Vagina (tissue), 2 donors: ENCODE measurements at regions not wholly inside any gene's neighbourhood (a gene's known extent, or its start where the extent isn't known, plus 50 kb on each side); places are given as distances from the start of the nearest gene placed in this dataset.

Experiments used
- CTCF ChIP-seq, 3 experiments: fragments of 450-650 bp in 2 of 3; fragments of 200-600 bp in 1 of 3; sonication (generic) in 1 of 3; IDR thresholded peaks; one replicate each; pipeline ENCODE4 v1.5.1; 2017 to 2019; ENCODE audit warnings: antibody characterized with exemption in 3 of 3, mild to moderate bottlenecking in 2 of 3, moderate library complexity in 2 of 3
- POLR2A ChIP-seq, 2 donors: fragments of 450-650 bp; IDR thresholded peaks; one replicate each; pipeline ENCODE4 v1.6.1; 2017; ENCODE audit warnings: antibody characterized with exemption in 2 of 2, mild to moderate bottlenecking in 2 of 2, moderate library complexity in 2 of 2
- POLR2AphosphoS5 ChIP-seq, 2 donors: sonication (generic); formaldehyde crosslinking; IDR thresholded peaks; one replicate each; pipeline ENCODE4 v1.9.0; 2017; ENCODE audit warnings: antibody characterized with exemption in 2 of 2, mild to moderate bottlenecking in 2 of 2, low read depth in 1 of 2; ENCODE audit not compliant: insufficient read depth in 1 of 2

GRCh38 chr7:52786174-52786573, 249.3 kb upstream of the POM121L12 start:
- no peak for TF ChIP-seq CTCF (IDR thresholded peaks at IDR 0.05)
- TF ChIP-seq POLR2A (IDR thresholded peaks at IDR 0.05) = no peak
- TF ChIP-seq POLR2AphosphoS5 (IDR thresholded peaks at IDR 0.05; ENCODE audit: insufficient read depth in 1 of 2, low read depth in 1 of 2) = no peak
